Tibial nerve (tissue), 4 donors: ENCODE measurements at regions not wholly inside any gene's neighbourhood (a gene's known extent, or its start where the extent isn't known, plus 50 kb on each side); places are given as distances from the start of the nearest gene placed in this dataset.
"Not testable (repeated sequence)": the region's sequence is repeated elsewhere in the genome, so short reads cannot be mapped to it uniquely, and the experiment has no call there.

Experiments
- DNase-seq, 2 donors: peaks; one replicate each; pipeline ENCODE4 v3.0.0-alpha.2; 2019; ENCODE audit warnings: low spot score in 2 of 2
- H3K27ac ChIP-seq, 4 donors: fragments of 200-600 bp; sonication (generic) in 3 of 4; one replicate each; pipeline ENCODE4 v1.5.1; 2017 to 2019; ENCODE audit warnings: mild to moderate bottlenecking in 1 of 4
- H3K27me3 ChIP-seq, 2 donors: fragments of 200-600 bp; sonication (generic) in 1 of 2; one replicate each; pipeline versions ENCODE4 v1.5.1 to v1.6.0; 2017 to 2019
- H3K36me3 ChIP-seq, 3 donors: fragments of 200-600 bp; sonication (generic); one replicate each; pipeline ENCODE4 v1.5.1; 2018 to 2019
- H3K4me1 ChIP-seq, 4 donors: fragments of 200-600 bp; sonication (generic) in 3 of 4; one replicate each; pipeline ENCODE4 v1.5.1; 2017 to 2019
- H3K4me3 ChIP-seq, 4 donors: fragments of 200-600 bp; sonication (generic) in 3 of 4; one replicate each; pipeline ENCODE4 v1.5.1; 2017 to 2019; ENCODE audit warnings: mild to moderate bottlenecking in 1 of 4, moderate library complexity in 1 of 4
- H3K9me3 ChIP-seq, 4 donors: fragments of 200-600 bp; sonication (generic) in 3 of 4; one replicate each; pipeline ENCODE4 v1.5.1; 2017 to 2019
- CTCF ChIP-seq, 5 experiments: fragments of 200-600 bp in 3 of 5; fragments of 450-650 bp in 2 of 5; sonication (generic) in 3 of 5; IDR thresholded peaks; one replicate each; pipeline ENCODE4 v1.5.1; 2016 to 2019; ENCODE audit warnings: antibody characterized with exemption in 5 of 5, mild to moderate bottlenecking in 3 of 5, moderate library complexity in 2 of 5
- EP300 ChIP-seq, 2 donors: sonication (generic); formaldehyde crosslinking; IDR thresholded peaks; one replicate each; pipeline ENCODE4 v1.6.1; 2017; ENCODE audit warnings: antibody characterized with exemption in 2 of 2, mild to moderate bottlenecking in 1 of 2
- POLR2A ChIP-seq, 2 donors: fragments of 450-650 bp; IDR thresholded peaks; one replicate each; pipeline ENCODE4 v1.6.1; 2017; ENCODE audit warnings: antibody characterized with exemption in 2 of 2, mild to moderate bottlenecking in 2 of 2, moderate library complexity in 2 of 2
- WGBS, 2 donors: methylation state at CpG; one replicate each; pipeline ENCODE4 v1.1.5; 2018; 5-methylcytosine and 5-hydroxymethylcytosine counted together

DNA sequence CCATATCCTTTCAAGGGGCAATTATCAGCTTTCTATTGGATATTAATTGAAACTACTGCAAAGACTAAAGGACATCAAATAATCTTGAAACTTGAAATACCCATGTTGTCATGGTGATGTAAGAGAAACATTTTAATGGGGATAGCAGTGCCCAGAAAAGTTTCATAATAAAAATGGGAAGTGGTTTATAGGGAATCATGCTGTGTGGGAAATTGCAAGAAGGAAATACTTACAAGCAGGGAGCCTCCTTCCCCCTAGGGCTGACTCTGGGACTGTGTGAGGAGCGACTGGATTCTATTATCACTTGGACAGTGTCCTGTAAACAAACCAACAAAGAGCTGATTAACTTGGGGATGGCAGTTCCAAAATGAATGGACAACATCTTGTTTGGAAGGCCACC is 1393.1 kb upstream of the GOT2 start:
- no peak for DNase-seq

DNA sequence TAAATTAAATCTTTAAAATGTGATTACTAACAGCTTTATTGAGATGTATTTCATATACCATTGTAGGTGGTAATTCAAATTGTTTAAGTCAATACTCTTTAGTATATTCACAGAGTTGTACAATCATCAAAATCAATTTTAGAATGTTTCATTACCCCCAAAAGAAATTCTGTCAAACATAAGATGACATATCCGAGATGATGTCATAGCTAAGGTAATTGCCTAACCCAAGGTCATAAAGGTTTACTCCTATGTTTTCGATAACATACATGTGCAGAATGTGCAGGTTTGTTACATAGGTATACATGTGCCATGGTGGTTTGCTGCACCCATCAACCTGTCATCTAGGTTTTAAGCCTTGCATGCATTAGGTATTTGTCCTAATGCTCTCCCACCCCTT is 1392.0 kb upstream of the GOT2 start:
- not testable (repeated sequence) for H3K9me3 ChIP-seq, H3K27me3 ChIP-seq, H3K4me3 ChIP-seq, H3K27ac ChIP-seq, H3K4me1 ChIP-seq, DNase-seq, H3K36me3 ChIP-seq
- 92 to 93% methylated on average over 2 of the region's 2 CpGs for WGBS, 2 donors

More for the DNA sequence above, 1393.1 kb upstream of the GOT2 start:
- Histone ChIP-seq H3K36me3 (no peaks in the 10 kb centered on the region), H3K27ac (no peak overlapping the region), H3K4me3 (no peak overlapping the region), H3K27me3 (no peaks in the 10 kb centered on the region), H3K4me1 (peaks cover 0 to 8% (median 0%) of the 10 kb centered on the region in 4 donors), H3K9me3 (no peaks in the 10 kb centered on the region)
- TF ChIP-seq EP300 (IDR thresholded peaks at IDR 0.05) (no peak), CTCF (IDR thresholded peaks at IDR 0.05) (no peak), POLR2A (IDR thresholded peaks at IDR 0.05) (no peak)
- WGBS, 2 donors: 18 to 56% methylated on average over 1 of the region's 1 CpG

DNA sequence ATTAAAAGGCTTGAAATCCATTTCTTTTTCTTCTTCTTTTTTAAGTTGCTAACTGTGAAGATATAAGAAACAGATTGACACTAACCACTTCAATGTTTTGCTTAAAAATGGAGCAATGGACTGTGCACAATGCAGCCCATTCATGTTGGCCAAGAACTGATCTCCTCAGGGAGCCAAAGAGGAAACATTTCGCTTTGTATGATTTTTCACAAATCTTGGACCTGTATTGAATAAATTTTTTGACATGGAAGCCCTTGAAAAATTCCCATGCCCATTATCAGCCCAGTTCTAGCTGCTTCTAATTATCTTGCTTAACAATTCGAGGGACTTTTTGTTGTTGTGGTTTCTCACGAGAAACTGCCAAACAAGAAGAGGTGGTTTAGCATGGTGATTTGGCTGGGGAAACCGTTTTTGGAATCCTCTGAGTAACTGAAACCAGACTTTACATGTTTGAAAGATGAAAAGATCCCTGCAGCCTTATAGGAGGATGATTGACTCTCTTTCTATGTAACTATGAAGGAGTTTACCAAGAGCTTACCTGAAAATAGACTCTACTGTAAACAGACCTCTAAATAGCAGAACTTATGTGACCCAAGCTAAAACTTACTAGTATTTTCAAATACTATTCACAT is 1389.4 kb upstream of the GOT2 start:
- WGBS, 2 donors: 15 to 16% methylated on average over 4 of the region's 4 CpGs
- DNase-seq: no peak
- Histone ChIP-seq H3K4me3 (no peak overlapping the region), H3K36me3 (no peaks in the 10 kb centered on the region), H3K27me3 (no peaks in the 10 kb centered on the region), H3K9me3 (no peaks in the 10 kb centered on the region), H3K4me1 (peaks cover 0 to 8% (median 0%) of the 10 kb centered on the region in 4 donors), H3K27ac (no peak overlapping the region)
- no peak for TF ChIP-seq EP300 (IDR thresholded peaks at IDR 0.05)
- TF ChIP-seq POLR2A (IDR thresholded peaks at IDR 0.05): no peak

GRCh38 chr16:60120586-60120985 is 1386.5 kb upstream of the GOT2 start:
- no peak for TF ChIP-seq POLR2A (IDR thresholded peaks at IDR 0.05)
- no peak for TF ChIP-seq EP300 (IDR thresholded peaks at IDR 0.05)
- TF ChIP-seq CTCF (IDR thresholded peaks at IDR 0.05): no peak
- Histone ChIP-seq H3K4me3 (no peak overlapping the region), H3K9me3 (no peaks in the 10 kb centered on the region), H3K36me3 (no peaks in the 10 kb centered on the region), H3K27me3 (no peaks in the 10 kb centered on the region), H3K4me1 (peaks cover 0 to 8% (median 0%) of the 10 kb centered on the region in 4 donors), H3K27ac (no peak overlapping the region)
- no peak for DNase-seq
- 94 to 97% methylated on average over 14 of the region's 14 CpGs for WGBS, 2 donors

GRCh38 chr16:60110531-60110930 is 1376.4 kb upstream of the GOT2 start:
- Histone ChIP-seq H3K4me3 (no peak overlapping the region), H3K4me1 (no peaks in the 10 kb centered on the region), H3K27ac (no peak overlapping the region), H3K36me3 (no peaks in the 10 kb centered on the region), H3K27me3 (no peaks in the 10 kb centered on the region), H3K9me3 (no peaks in the 10 kb centered on the region)
- TF ChIP-seq POLR2A (IDR thresholded peaks at IDR 0.05) (no peak), CTCF (IDR thresholded peaks at IDR 0.05) (no peak), EP300 (IDR thresholded peaks at IDR 0.05) (no peak)
- 27 to 34% methylated on average over 2 of the region's 2 CpGs for WGBS, 2 donors
- DNase-seq: no peak

- Histone ChIP-seq H3K27ac (no peak overlapping the region), H3K9me3 (no peaks in the 10 kb centered on the region), H3K36me3 (no peaks in the 10 kb centered on the region), H3K27me3 (no peaks in the 10 kb centered on the region), H3K4me1 (no peaks in the 10 kb centered on the region), H3K4me3 (no peak overlapping the region)
- no peak for TF ChIP-seq EP300 (IDR thresholded peaks at IDR 0.05)
- no peak for TF ChIP-seq CTCF (IDR thresholded peaks at IDR 0.05)
- no peak for TF ChIP-seq POLR2A (IDR thresholded peaks at IDR 0.05)
- DNase-seq: no peak
- WGBS, 2 donors: 81 to 87% methylated on average over 4 of the region's 4 CpGs
These were observed 1373.8 kb upstream of the GOT2 start for GRCh38 chr16:60107871-60108270.
